GM21825 (cell line): ENCODE measurements at regions not wholly inside any gene's neighbourhood (a gene's known extent, or its start where the extent isn't known, plus 50 kb on each side); places are given as distances from the start of the nearest gene placed in this dataset.

ENCODE experiments used
- ATAC-seq: cut with Tn5 transposase; IDR thresholded peaks from one replicate; pipeline ENCODE4 v1.9.1; 2021; ENCODE audit warnings: mild to moderate bottlenecking, moderate library complexity; ENCODE audit not compliant: unreplicated experiment

DNA sequence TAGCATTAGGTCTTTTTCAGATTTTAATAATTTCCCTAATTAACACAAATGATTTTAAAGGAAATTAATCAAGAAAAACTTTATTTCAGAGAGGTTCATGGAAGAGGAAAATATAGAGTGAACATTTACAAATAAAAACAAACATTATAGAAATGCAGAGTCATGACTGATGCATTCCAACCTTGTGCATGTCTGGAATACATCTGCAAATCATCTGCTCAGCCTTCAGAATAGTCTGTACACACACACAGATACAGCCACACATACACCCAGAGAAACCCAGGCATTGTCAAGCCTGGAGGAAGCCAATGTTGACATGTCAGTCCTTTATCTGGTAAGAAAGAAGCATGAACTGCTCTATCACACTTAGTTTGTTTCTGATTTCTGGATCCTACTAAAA is 61.3 kb upstream of the NFKB1 start:
- no peak for ATAC-seq

DNA sequence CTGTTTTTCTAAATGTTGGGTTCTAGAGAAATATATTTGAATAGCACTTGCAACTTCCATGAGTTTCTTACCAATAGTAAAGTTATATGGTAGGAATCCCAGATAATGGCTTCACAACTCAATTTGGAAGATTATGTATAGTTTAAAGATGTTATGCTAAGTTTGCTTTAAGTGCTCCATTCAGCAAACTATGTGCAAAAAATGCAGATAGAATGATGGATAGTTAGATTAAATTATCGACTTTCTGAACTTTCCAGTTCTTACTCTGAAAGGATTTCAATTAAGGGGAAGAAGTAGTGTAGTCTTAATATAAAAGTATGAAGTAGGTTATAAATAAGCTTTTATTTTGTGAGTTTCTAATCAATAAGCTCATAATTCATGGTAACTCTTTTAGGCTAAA is 60.7 kb upstream of the NFKB1 start:
- ATAC-seq = no peak

DNA sequence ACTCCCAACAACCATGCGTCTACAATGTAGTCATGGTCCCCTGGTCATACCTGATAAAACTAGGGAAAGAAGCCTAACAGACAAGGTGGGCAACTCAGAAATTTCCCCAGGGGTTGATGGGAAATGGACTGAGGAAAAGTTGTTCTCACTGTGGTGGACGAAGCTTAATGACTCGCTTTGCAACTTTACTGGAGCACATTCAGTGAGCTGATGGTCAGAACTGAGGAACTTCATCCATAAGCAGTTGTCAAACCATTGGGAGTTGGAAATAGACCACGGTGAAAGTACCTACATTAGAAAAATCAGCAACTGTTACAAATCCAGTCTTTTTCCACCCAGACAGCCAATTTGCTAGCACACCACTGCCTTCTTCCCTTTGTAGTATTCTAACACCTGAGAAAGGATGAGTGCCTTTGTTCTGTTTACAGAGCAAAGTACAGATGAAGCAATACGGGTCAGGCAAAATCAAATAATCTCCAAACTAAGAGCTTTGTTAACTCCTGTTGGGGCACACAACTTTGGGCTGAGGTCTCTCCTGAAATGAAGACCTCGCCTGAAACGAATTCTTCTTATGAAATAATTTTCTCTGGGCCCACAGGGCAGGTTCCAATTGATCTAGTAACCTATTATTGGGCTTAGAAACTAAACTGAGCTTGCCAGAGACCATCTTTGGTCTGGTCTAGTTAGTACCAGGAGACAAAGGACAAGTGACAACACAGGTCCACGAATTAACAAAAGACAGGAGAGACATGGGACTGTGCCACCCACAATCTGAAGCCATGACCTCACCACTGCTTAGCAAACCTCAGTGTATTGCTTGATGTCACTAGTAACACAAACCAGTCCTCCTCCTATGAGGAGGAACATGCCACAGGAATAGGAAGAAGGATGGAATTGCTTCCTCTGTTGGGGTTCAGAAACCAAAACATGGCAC is 58.9 kb upstream of the NFKB1 start:
- no peak for ATAC-seq

DNA sequence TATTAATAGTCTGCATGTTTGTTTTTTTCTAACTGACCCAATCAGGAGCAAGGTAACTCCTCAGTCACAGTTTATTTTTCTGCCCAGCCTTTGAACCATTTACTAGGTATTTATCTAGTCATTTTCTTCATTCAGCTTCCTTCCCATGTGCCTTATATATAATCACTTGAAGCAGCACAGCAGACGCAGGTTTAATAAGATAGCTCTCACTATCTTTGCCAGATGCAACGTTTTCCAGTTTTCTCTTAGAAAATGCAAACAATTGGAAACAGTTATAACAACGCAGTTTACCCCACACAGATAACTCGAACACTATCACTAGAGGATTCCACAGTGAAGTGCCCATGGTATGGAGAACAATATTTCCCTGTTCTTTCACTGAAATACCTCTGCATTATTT is 56.4 kb upstream of the NFKB1 start:
- ATAC-seq = no peak

DNA sequence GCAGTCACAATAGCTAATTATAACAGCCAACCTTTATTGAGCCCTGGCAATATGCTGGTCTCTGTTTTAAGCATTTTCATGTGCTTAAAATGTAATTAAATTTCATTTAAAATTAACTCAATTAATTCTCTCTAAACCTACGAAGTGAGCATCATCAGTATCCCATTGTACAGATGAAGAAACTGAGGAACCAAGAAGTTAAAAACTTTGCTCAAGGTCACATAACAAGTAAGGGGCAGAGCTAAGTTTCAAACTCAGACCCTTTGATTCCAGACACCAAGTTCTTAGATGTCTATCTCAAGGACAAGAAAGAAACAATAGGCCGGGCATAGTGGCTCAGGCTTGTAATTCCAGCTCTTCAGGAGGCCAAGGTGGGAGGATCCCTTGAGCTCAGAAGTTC is 55.9 kb upstream of the NFKB1 start:
- no peak for ATAC-seq

DNA sequence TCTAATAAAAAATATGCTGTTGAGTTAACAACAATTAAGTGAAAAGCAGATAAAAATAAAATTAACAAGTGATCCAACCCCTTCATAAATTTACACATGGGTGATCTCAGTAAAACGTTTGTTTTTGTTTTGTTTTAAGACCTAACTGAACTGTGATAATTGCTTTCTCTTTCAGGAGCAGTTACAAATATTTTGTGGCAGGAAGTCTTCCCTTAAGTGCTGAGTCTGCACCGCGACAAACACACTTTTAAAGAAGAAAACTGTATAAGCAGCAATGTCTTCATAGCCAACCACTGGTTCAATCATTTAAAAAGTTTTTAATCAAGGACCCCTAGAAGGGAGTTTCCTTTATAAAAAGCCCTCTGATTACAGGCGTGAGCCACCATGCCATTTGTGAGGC is 53.7 kb upstream of the NFKB1 start:
- ATAC-seq = no peak

DNA sequence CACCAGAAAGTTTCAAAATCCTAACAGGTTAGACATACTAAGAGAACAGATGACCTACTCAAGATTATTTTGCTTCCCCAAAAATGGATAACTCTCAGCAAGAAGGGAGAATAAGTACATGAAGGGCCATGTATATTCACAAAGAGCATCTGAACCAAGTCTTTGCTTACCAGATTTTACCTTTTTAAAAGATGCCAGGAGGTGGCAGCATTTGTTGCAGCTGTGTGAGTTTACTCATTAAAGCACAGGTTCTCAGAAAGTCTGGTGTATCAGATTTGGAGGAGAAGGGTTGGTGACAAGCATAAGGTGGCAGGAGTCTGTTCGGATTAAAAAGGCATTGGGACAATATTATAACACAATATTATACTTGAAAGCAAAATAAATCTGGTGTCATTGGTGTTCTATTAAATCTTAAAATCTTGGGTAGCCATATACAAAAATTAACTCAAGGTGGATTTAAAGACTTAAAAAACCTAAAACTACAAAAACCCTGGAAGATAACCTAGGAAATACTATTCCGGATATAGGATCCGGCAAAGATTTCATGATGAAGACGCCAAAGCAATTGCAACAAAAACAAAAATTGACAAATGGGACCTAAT is 51.3 kb upstream of the NFKB1 start:
- ATAC-seq = peak; percentile 59

DNA sequence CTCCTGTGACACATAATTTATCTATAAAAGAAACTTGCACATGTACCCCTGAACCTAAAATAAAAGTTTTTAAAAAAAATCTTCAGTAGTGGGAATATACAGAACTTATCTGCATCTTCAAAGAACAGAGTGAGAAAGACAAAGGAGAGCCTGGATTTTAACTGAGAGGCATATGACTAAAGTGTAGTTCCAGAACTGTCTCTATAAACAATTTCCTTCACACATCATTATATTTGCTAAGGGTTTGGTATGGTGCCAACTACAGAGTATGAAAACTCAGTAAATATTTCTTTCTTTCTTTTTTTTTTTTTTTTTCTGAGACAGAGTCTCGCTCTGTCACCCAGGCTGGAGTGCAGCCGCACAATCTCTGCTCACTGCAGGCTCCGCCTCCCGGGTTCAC is 49.9 kb upstream of the NFKB1 start:
- ATAC-seq = no peak
